ENCODE measurements at regions not wholly inside any gene's neighbourhood (a gene's known extent, or its start where the extent isn't known, plus 50 kb on each side); places are given as distances from the start of the nearest gene placed in this dataset.

DNA sequence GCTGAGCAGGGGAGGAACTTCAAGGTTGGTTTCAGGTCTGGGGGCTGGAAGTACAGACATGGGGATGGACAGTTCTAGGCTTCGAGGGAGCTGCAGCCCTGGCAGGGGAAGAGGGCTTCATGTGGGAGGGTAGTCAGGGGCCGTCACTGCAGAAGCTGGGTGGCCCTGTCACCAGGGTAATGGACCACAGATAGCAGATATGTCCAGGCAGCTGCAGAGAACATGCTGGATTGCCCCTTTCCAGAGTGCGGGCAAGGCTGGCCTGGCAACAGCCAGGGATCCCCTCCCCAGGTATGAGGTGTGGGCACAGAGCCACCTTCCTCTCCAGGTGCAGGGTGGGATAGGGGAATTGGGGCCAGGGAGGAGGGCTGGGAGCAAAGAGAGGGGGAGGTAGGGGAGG is 206.5 kb downstream of the GADD45G start:
- TF ChIP-seq ZNF274 (IDR thresholded peaks at IDR 0.05; ENCODE audit: low read depth, low read length) (no peak), SUZ12 (IDR thresholded peaks at IDR 0.05; ENCODE audit: extremely low read depth, insufficient read depth, insufficient read length) (no peak)
